NCI-H1092 (cell line): ENCODE measurements at regions not wholly inside any gene's neighbourhood (a gene's known extent, or its start where the extent isn't known, plus 50 kb on each side); places are given as distances from the start of the nearest gene placed in this dataset.

Source experiments
- DNase-seq: peaks from one replicate; lab custom pipeline; 2025; lab: John Stamatoyannopoulos, UW

- DNase-seq: peak; percentile 26
These were observed 53.1 kb upstream of the GLRA2 start for GRCh38 chrX:14476205-14476604.

DNA sequence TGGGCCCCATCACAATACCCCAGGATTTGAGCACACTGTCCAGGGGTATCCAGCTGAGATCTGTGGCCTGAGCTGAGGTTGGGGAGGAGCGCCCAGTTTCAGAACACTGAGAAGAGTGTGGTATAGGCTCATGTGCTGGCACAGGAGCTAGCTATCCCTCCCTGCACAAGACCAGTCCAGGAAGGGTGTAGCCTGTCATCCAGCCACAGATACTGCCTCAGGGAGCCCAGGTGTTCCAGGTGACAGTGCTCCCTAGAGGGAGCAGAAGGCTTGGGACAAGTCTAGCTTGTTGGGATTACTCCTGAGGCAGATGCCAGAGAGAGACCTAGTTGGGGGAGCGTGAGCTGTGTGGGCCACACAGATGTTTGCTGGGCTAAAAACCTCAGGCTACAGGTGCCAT, 79.6 kb upstream of the GLRA2 start:
- DNase-seq: no peak

GRCh38 chrX:14448406-14448805, 80.9 kb upstream of the GLRA2 start:
- no peak for DNase-seq

- DNase-seq: no peak
These were observed 89.2 kb upstream of the GLRA2 start for GRCh38 chrX:14440106-14440505.

- no peak for DNase-seq
These were observed 101.7 kb upstream of the GLRA2 start for GRCh38 chrX:14427614-14428013.

- no peak for DNase-seq
These were observed 108.5 kb upstream of the GLRA2 start for GRCh38 chrX:14420841-14421240.

GRCh38 chrX:14412686-14413085, 116.7 kb upstream of the GLRA2 start:
- no peak for DNase-seq

GRCh38 chrX:14411326-14411725, 118.0 kb upstream of the GLRA2 start:
- no peak for DNase-seq

GRCh38 chrX:14409341-14409740, 120.0 kb upstream of the GLRA2 start:
- DNase-seq: no peak

- DNase-seq: no peak
These were observed 123.1 kb upstream of the GLRA2 start for GRCh38 chrX:14406225-14406624.

DNA sequence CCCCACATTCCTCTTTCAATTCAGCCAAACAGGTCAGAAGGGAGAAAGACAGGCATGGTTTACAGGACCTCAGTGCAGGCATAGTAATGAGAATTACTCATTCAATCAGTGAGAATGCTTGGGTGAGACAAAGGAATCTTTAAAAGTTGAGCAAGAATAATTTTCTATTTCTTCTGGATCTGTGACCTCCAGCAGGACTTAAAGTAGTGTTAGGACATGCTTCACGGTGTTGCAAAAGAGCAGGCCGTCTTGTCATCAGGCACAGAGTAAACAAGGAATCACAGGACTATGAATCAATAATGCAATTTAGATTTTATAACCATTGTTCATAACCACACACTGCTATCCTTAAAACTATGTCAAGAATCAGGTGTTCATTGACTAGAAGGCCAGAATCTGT, 130.6 kb upstream of the GLRA2 start:
- no peak for DNase-seq

DNA sequence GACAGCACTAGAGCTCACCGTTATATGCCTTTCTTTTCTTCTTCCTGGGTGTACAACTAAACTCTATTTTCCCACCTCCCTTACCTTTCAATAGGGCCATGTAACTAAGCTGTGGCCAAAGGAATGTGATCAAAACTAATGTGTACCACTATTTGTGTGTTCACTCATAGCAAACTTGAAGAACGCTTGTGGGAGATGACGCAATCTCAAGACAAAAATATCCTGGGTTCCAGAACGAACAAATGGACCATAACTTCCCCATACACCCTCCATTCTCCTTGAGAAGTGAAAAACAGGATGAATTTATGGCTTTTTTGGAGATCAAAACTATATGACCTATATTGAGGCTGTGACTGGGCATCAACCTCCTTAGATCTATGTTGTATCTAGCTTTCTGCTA, 139.7 kb upstream of the GLRA2 start:
- DNase-seq: no peak

GRCh38 chrX:14386981-14387380, 142.4 kb upstream of the GLRA2 start:
- no peak for DNase-seq

DNA sequence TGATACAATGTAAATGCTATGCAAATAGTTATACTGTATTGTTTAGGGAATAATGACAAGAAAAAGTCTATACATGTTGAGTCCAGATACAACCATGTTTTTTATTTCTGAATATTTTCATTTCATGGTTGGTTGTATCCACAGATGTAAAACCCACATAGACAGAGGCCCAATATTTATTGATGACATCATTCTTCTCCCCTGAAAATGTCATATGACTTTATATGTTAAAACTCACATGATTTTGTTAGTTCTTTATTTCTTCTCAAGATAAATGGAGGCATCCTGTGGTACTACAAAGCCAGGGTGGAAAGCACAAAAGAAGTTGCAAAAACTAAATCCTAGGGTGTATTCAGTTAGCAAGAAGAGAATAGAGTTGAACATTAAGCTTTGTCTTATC, 149.3 kb upstream of the GLRA2 start:
- no peak for DNase-seq

- no peak for DNase-seq
These were observed 151.9 kb upstream of the GLRA2 start for GRCh38 chrX:14377427-14377826.

DNA sequence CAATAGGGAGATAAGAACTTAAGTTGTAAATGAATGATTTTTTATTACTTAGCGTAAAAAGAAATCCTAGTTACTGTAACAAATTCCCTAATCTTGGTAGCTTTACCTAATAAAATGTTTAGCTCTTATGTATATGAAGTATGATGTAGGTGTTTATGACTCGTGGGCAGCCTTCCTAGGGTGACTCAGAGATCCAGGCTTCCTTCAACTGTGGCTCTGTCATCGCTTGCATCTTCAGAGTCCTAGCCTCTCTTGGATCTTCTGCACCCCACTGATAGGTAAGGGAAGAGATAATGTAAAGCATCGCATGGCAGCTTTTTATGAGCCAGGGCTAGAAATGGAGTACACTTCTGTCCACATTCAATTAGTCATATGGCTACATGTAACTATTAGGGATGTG, 165.6 kb upstream of the GLRA2 start:
- no peak for DNase-seq

DNA sequence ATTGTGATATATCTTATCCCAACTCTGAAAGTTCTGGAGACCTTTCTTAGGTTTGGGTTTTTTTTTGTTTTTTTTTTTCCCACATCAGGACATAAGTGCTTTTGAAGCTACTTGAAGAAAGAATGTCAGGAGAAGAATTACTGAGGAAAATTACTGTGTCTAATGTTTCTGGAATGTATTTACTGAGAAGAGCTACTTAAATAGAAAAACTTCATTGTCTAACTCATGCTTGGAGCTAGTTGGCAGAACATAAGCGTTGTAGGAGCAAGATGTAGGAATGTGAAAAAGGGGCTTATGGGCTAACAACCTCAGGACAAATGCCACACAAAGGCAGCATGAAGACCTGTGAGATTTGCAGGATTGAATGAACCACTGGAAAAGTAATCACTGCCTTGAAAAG, 166.6 kb upstream of the GLRA2 start:
- DNase-seq: no peak

- no peak for DNase-seq
These were observed 167.9 kb upstream of the GLRA2 start for GRCh38 chrX:14361435-14361834.

- no peak for DNase-seq
These were observed 169.6 kb upstream of the GLRA2 start for GRCh38 chrX:14359727-14360126.

GRCh38 chrX:14359316-14359715, 170.0 kb upstream of the GLRA2 start:
- no peak for DNase-seq

DNA sequence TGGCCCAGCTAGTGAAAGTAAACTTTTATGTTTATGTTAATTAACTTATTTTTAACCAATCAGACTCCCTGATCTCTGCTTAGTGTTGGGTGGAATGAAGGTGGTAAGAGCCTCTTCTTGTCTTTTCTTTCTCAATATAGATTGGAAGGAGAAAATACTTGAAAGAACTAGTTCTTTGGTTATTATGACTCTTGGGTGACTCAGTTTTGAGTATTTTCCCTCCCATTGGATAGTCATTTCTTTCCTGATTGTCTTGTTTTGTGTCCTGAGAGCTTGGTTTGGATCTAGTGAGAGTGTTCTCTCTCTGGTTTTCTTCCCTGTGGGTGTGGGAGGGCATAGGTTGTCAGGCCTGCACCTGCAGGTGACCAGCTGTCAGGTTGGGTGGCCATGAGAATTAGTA, 172.0 kb upstream of the GLRA2 start:
- DNase-seq: no peak

DNA sequence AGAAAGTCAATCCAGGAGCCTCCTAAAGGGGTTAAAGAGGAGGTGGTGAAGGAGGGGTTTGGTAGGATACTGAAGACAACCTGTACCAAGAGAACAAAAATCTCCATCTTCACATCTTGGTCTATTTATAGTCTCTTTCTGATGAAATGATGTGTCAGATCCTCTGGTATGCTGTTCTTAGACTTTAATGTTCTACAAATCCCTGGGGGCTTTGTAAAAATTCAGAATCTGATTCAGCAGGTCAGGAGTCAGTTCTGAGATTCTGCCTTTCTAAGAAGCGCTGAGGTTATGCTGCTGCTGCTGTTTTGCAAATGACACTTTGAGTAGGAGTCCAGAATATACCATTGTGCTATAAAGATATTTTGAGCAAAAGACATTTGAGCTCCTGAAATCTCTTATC, 172.9 kb upstream of the GLRA2 start:
- DNase-seq: no peak

DNA sequence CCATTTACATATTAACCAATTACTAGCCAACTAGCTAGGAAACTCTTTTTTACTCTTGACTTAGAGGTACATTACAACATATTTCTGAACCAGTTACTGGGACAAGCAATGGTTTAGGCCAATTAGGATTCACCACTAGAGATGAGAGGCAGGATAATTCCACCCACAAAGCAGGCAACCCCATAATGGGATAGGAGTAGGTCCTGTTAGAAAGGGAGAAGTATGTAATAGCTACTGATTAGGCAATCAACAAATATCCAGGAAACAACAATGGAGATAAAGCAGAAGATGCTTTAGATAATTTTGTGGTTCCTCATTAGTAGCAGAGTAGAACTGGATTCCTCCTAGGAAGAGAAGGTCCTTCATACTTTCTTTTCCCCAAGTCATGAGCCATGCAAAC, 173.8 kb upstream of the GLRA2 start:
- no peak for DNase-seq

- DNase-seq: no peak
These were observed 174.8 kb upstream of the GLRA2 start for GRCh38 chrX:14354521-14354920.

DNA sequence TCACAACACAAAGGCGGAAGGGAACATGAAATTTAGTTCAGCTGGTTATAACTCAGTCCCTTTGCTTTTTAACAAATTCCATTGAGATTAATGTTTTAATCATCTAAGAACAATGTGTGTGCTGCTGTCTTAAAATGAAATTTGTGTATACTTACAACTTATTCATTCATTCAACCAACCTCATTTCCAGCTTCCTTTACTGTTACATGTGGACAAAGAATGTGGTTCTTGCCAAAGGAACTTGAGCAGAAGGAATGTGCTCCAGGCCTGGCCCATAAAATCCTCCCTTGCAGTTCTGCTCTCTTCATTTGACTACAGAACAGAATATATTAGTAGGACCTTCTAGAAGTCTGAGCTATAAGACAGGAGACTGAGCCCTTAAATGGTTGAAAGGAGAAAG, 176.8 kb upstream of the GLRA2 start:
- DNase-seq: no peak
